Fibroblast of pulmonary artery (primary cell): ENCODE measurements at regions not wholly inside any gene's neighbourhood (a gene's known extent, or its start where the extent isn't known, plus 50 kb on each side); places are given as distances from the start of the nearest gene placed in this dataset.

ENCODE experiments used
- DNase-seq: peaks from one replicate; pipeline ENCODE4 v3.0.0-alpha.2; 2010; ENCODE audit warnings: low read depth
- H3K4me3 ChIP-seq: replicated peaks from 2 replicates; pipeline ENCODE4 v1.5.1; 2011; ENCODE audit warnings: low read depth, mild to moderate bottlenecking, control low read depth, low read length, moderate library complexity
- CTCF ChIP-seq: IDR thresholded peaks from 2 replicates; pipeline ENCODE4 v1.5.1; 2011; ENCODE audit warnings: mild to moderate bottlenecking, control low read depth, low read length, inconsistent platforms; ENCODE audit errors: missing control alignments

GRCh38 chr9:134492281-134492691 lies 149.3 kb upstream of the COL5A1 start:
- DNase-seq, result peak; percentile 95
- TF ChIP-seq CTCF, result no peak
- no peak overlapping the region for H3K4me3 ChIP-seq

GRCh38 chr9:134492721-134493460 lies 148.7 kb upstream of the COL5A1 start:
- DNase-seq, result no peak
- no peak overlapping the region for H3K4me3 ChIP-seq
- TF ChIP-seq CTCF, result no peak

- no peak for TF ChIP-seq CTCF
- H3K4me3 ChIP-seq, result no peak overlapping the region
- DNase-seq, result no peak
Observed at GRCh38 chr9:134493461-134494272, 147.9 kb upstream of the COL5A1 start.

- DNase-seq, result no peak
- H3K4me3 ChIP-seq, result no peak overlapping the region
- TF ChIP-seq CTCF, result no peak
Observed at GRCh38 chr9:134494273-134494815, 147.3 kb upstream of the COL5A1 start.

GRCh38 chr9:134494905-134495304 lies 146.7 kb upstream of the COL5A1 start:
- no peak overlapping the region for H3K4me3 ChIP-seq
- no peak for TF ChIP-seq CTCF
- DNase-seq, result no peak

- H3K4me3 ChIP-seq, result no peak overlapping the region
- TF ChIP-seq CTCF, result no peak
- DNase-seq, result no peak
Observed at GRCh38 chr9:134495881-134496412, 145.7 kb upstream of the COL5A1 start.
